ENCODE measurements at regions not wholly inside any gene's neighbourhood (a gene's known extent, or its start where the extent isn't known, plus 50 kb on each side); places are given as distances from the start of the nearest gene placed in this dataset.

DNA sequence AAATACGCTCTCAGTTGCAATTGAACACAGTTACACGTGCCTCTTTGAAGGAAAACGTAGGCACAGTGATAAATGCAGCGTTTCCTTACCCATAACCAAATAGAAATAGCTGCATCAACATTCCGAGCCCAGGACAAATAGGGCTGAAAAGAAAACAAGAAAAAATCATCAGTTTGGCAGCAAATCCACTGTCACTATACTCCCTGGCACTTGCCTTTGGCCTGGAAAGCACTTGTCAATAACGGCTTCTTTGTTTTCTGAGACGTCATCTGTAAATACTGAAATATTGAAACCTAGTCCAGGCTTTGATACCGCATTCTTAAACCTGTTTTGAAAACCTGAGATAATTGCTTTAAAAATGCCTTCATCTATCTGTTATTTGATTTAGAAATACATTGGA lies 167.2 kb upstream of the AKR1E2 start:
- no peak for DNase-seq

DNA sequence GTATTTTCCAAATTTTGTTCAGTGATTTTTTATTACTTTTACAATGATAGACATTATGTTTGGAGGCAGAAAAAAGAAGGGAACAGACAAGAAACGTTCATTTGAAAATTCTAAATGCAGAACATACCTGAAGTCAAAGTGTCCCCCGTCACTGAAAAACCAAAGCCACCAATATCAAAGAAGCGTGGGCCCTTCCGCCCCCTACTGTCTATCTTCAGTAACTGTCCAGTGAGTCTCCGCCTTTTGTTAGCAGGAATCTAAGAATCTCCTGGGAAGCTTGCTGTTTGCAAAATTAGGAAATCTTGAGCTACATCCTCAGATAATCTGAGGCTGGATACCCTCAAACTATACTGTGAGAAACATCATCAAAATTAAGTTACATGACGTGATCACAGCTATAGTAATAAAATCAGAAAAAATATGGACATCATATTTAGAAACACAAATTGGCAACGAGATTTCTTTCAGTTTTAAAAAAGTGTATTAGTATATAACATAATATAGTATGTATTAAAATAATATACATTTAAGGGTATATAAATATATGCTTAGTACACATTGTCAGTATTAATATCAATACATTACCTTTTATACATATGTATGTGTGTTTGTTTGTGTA lies 169.3 kb upstream of the AKR1E2 start:
- DNase-seq = peak; percentile 49

DNA sequence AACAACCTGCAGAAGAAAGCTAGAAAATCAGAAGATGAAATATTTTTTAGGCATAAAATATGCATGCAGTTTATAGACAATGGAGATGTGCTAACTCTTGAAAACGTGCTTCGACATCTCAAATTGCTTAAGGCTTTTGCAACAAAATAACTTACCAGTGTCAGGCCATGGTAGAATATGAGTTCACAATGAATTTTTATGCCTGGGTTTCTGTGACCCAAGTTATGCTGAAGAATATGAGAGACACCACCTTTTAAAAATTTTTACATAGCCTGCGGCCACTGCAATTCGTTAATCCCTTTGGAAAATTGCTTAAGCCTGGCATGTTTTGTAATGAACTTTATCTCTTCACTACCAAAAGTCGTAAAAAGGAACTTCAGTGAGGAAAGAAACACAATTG lies 170.1 kb upstream of the AKR1E2 start:
- DNase-seq = no peak

DNA sequence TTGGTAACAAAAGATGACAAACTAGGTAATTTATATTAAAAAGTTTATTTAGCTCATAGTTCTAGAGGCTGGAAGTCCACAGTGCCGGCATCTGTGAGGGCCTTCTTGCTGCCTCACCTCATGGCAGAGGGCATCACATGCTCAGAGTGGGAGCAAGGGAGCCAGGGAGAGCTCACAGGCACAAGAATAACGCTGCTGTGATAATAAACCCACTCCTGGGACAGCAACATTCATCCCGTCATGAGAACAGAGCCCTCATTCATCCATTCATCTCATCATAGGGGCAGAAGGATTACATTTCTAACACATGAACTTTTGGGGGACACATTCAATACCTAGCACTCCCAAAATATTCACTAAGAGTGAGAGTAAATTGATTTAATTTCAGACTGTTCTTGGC lies 170.6 kb upstream of the AKR1E2 start:
- no peak for DNase-seq

DNA sequence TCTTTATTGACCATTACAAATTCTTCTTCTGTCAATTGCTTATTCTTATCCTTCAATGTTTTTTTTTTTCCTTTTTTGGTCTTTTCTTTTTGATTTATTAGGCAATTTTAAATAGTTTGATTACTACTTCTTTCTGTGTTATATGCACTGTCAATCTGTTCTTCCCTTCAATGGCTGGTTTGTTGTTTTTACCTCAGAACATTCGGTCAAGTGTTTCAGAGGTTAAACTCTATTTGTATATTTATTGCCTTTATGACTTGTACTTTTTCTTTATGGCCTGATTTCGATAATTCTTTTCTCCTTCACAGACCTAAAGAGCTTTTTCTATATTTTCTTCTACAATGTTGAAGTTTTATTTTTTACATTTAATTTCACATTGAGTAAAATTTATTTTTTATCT lies 171.5 kb upstream of the AKR1E2 start:
- no peak for DNase-seq

DNA sequence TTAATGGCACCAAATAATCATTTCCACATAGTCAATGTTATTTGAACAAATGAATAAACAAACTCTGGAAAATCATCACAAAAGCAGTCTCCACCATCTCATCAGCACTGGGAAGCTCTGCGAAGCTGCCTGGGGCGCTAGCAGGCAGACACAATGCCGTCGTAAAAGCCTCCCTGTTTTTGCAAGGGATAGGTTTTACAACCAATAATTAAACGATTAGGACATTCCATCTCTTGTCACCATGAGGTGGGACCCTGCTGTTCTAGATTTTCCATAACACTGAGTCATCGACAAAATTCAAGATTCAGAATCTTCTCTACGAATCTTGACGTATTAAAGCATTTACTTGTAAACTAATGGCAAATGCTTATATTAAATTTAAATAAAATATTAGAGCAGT lies 172.8 kb upstream of the AKR1E2 start:
- DNase-seq = no peak

DNA sequence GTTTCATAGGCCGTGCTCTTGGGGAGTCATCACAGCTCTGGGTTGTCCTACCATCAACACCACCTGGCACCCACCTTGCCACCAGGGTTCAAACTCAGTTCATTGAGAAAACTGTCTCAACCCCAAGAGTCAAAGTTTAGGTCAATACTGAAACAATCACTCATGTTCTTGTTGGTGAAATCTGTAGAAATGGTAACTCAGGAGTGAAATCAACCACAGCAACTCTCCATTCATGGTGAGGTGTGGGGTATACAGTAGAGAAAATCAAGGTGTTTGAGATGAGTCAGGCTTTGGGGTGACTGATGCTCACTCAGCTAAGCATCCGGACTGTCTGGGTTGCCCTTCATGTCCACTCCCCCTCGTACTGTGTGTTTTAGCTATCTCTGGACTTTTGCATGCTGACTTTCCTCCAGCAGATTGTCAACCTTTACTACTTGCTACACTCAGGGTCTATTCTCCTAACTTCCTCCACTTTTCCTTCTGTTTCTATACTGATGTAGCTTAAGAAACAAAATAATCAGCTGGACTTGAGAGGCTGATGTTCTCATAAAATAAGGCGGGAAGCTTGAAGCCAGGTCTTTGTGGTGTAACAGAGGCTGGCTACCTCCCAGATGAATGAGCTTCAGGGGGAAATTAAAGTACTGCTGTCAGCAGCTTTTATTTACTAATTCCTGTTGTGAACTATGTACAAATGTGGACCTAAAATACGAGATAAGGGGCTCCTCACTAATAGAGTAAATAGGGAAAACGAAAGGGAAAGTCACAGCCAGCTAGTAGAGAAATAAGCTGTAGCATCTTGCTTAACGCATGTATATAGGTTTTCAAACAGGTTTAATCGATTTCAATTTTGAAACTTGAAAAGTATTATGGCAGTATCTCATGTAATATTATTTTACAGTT lies 173.6 kb upstream of the AKR1E2 start:
- DNase-seq = peak; percentile 16

DNA sequence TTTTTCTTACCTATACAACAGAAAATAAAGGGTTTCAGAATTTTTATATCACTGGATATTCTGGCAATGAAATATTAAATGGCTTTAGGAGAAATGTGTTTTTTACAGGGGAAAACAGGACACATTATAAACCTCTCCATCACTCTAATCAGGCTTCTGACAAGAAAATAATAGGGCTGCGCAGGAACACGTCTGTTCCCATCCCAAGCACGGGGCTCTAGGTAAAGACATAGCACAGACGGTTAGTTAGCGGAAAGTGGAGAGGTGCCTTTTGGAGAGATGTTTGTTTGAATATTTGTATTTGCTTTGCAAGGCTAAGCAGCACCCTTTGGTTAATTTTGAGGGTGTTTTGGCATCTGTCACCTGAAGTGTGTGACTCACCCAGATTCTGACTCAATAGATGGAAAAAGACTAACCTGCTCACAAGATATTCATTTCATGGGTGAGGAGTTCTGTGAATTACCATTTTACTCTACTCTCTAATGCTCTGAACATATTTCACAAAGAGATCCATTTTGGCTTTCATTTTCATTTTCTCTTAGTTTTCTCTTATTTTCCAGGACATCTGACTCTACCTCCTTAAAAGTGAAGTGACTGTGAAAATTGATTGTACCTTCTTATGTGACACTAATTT lies 174.5 kb upstream of the AKR1E2 start:
- peak; percentile 55 for DNase-seq

DNA sequence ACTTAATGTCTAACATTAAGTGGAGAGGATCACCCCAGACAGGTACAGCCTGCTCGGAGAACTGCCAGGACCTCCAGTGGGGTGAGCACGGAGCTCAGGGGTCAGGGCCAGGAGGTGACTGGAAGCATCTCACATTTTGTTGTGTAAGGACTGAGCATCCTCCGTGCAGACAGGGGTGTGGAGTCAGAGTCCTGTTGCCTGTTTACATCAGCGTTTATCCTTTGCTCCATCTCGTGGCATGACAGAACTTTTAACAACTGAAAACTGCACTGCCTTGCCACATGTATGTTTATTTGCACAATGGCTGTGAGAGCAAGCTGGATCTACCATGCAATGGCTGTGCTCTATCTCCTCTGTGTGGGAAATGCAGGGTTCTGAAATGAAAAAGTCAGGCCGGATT lies 175.4 kb upstream of the AKR1E2 start:
- peak; percentile 23 for DNase-seq

DNA sequence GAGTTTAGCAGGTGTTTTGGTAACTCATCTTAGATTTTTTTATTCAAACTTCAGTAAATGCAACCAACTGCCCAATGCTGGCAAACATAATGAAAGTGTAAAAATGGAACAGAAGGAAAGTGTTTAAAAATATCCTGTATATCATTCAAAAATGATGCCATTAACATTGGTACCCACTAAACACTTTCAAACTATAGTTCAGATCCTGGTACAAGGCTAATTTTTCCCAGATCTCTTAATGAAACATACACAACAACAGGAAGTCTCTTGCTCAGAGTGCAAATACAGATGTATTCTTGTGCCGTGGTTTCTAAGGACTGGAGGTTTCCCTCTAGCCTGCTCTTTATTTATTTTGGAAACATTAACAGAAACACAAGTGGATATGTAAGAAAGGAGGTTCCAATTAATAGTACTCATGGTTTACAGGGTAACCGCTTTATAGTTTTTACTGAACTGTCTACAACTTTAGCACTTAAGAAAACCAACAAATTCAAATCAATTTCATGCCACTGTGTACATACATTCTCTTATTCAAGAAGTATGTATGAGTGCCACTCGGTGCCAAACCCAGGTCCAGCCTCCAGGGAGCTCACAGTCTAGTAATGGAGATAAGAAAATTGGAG lies 176.0 kb upstream of the AKR1E2 start:
- DNase-seq = peak; percentile 9

DNA sequence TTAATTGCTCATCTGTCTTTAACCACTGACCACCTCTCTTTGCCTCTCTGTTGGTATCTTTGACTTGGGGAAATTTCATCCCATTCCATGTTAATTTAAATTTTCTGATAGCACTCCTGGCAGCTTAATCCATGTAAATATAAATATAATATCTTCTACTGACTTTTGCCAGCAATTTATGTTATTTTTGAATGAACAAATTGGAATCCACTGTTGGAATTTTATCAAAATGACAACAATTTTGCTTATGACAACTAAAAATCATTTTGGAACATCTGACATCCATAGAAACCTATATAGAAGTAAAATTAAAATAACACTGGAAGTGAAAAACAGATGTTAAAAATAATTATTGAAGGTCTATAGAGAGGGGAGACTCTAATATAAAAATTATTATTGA lies 176.5 kb upstream of the AKR1E2 start:
- no peak for DNase-seq

DNA sequence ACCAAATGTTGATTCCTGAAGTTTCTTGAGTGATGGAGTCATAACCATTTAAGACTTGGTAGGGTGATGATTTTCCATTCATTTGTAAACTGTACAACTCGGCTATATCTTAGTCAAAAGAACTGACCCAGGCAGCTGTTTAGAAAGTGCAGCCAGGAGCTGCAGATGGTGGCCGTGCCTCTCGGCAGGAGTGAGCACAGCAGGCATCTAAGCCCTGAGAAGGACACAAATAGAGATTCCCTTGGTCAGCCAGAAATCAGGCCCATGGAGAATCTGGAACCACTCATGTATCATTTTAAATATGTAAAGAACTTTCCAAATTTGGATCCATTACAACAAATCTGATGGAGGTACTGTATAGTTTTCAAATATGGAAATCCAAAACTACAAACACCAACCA lies 177.0 kb upstream of the AKR1E2 start:
- no peak for DNase-seq

DNA sequence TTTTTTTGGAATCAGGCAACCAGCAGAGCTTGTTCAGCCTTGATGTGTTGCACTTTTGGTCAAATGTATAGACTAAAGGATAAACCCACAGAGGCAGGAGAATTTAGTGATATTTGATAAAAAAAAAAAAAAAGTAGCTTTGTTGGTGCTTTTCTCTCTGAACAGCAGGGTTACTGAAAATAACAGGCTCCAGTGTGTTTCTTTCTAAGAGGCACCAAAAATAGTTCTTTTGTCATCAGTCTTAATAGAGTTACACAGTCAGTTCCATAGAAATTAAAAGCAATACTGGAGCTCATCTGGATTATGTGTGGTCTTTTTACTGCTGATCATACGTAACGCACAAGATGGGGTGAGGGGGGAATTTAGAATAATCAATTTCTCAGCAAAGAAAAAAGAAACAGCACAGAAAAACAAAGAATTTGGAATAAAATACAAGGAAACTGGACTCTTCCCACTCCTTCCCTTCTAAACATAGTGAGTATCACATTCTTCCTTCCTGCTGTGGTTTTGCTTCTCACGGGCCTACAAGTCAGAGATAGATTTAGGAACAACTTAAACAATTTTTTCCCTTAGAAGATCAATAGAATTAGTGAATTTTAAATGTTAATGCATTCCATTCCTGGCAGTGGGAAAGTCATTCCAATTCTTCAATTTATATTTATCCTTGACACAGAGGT lies 178.8 kb upstream of the AKR1E2 start:
- no peak for DNase-seq

DNA sequence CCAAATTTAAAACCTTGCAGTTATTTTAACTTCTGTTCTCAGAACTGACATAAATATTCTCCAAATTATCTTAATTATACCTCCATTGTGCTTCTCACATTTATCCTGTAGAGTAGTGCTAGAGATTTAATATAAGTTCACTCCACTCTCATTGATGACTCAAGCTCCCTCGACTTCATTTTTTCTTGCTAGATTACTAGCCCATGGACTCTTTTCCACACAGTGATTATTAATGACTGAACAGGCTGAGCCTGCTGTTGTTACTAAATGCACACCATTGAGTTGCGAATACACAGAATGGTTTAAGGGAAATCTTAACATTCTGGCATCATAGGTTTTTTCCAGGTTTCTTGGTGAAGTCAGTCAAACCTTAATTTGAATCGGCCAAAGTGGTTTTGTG lies 179.5 kb upstream of the AKR1E2 start:
- no peak for DNase-seq

DNA sequence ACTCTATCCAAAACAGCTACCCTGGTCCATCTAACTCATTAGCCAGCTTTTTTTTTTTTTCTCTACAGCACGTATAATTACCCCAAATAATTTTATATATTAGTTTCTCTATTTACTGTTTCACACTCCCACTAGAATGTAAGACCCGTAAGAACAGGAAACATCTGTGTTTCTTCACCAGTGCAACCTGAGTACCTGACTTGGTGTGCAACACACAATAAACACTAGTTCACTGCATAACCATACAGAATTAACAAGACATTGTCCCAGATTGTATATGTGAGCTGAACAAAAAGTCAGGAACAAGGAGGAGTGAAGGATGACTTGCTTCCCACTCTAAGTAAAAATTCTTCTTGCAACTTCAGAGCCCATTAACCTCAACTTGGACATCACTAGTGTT lies 180.2 kb upstream of the AKR1E2 start:
- no peak for DNase-seq

DNA sequence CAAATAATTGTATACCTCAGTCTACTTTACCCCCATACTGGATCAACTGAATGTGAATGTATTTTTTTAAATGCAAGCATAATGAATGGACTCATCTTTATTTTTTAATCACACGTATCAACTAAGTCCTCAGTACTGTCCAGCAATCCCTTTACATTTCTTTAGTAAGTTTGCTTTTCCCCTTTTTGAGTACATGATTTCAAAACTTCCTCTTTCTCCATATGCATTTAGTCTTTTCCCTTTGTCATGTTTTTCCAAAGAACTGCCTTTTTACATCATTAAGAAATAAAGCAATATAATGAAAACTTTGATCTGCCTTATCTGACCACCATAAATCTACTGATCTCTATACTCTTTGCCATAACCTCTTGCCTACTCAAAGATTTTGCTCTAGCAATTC lies 182.5 kb upstream of the AKR1E2 start:
- no peak for DNase-seq

DNA sequence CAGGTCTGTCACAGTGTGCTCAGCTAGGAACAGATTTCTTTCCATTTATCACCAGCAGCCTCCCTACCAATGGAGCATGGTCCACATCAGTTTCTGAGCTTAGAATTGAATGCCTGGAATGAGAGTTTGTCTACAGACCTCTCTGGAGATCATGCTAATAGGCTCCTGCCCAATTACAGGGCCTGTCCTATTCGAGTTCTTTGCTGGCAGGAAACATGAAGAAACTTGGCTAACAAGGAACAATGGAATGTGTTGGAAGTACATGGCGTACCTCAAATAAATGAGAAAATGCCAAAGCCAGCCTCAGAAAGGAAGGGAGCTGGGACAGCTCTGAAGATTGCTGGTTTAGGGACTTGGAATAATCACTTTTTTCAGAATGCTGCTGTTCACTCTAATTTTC lies 186.0 kb upstream of the AKR1E2 start:
- no peak for DNase-seq

DNA sequence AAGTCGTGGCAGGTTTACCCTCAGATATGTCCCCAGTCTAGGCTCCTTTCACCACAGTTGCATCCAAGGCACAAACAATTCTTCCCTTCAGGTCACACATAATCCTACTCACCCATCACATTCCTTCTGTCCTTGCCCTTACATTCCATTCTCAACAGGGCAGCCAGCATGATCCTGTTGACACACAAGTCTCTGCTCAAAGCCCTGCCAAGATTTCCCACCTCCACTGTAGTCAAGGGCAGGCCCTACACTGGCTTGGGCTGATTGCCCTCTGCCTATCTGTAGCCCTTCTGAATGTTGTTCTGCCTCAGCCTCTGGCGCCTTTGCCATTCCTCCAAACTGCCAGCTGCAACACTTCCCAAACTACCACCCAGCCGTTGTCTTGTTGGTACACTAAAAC lies 187.9 kb upstream of the AKR1E2 start:
- no peak for DNase-seq

DNA sequence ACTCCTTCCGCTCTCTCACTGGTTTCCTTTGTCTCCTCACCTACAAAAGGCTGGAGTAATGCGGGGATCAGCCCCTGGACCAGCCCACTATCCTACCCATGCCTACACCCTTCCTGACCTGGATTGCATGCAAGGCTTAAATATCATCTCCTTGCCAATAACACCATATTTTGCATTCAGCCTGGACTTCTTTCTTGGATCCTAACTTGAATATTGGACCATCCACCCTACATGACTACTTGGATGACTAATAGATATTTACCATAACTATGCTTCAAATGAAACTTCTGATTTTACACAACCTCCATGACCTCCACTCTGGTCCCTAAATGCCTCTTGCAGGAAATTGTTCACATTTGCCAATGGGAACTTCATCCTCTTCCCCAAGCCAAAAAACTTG lies 188.3 kb upstream of the AKR1E2 start:
- no peak for DNase-seq

DNA sequence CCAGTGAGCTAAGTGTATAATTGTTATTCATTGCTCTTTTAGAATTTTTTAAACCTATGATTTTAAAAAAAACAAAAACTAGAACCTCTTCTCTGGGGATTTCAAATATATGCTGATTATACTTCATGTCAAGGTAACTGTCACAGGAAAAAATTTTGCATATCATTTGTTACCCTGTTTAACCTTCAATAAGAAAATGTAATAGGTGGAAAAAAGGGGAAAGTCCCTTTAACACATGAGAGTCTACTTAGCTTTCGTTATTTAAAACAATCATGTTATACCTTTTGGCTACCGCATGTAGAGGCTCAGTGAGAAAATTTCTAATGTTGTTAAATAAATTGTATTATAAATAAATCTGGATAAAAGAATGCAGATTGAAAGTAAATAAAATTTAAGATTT lies 190.1 kb upstream of the AKR1E2 start:
- DNase-seq = no peak

DNA sequence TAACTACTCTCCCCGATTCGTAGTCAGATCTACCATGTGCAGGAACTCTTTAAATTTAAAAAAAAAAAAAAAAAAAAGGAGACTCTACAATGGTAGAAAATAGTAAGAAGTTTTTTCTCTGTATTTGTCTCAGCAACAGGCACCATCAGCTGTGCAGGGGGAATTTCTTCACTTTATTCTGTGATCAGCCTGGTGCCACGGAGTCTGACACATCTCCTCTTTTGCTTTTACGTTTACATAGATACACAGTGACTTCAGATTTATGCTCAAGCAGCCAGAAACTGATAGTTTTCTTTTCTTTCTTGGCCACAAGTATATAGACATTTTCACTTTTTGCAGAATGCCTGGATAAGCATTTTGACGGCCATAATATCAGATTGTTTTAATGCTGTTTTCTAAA lies 190.6 kb upstream of the AKR1E2 start:
- DNase-seq = no peak

DNA sequence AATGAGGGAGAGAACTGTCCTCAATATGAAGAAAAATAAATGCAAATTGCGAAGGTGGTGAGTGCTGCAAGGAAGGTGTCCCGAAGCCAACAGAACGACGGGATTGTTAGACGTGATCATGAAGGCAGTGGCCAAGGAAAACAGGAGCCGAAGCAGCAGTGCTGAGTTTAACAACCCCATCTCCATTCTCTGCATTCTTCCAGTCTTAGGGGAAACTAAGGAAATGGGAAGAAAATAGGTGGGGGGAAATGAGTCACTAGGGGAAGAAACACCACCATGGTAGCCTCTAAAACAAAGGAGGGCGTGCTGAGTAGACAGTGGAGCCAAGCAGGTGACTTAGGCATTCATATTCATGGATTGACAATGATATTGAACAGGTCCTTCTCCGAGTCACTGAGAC lies 192.2 kb upstream of the AKR1E2 start:
- no peak for DNase-seq

DNA sequence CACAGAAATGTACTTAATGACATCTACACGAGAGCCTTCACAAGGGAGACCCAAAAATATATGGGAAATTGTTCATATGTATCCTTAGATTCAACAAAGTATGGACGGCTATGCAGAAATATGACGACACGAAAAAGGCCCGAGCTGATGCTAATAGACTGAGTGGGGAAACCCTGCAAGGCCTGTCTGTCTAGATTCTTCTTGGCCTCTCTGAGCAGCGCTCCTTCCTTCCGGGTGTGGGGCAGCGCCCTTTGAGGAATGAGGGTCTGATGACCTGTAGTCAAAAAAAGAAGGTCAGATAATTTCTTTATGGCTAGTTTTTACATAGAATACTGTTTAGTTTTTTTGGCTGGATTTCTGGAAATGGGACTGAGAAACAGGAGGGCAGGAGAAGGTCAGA lies 192.8 kb upstream of the AKR1E2 start:
- DNase-seq = no peak
